Fibroblast of lung (primary cell): ENCODE measurements at regions not wholly inside any gene's neighbourhood (a gene's known extent, or its start where the extent isn't known, plus 50 kb on each side); places are given as distances from the start of the nearest gene placed in this dataset.

Experiments
- CTCF ChIP-seq, 2 donors: IDR thresholded peaks in 1 of 2; conservative IDR thresholded peaks in 1 of 2; 1 replicate in 1 of 2; 2 replicates in 1 of 2; pipeline ENCODE4 v1.5.1; 2011 to 2012; ENCODE audit warnings: low read length in 2 of 2, control low read depth in 1 of 2, inconsistent platforms in 1 of 2, low read depth in 1 of 2, mild to moderate bottlenecking in 1 of 2
- EZH2 ChIP-seq: IDR thresholded peaks from 2 replicates; pipeline ENCODE4 v1.5.1; 2012; ENCODE audit warnings: low read length, control low read depth, mild to moderate bottlenecking; ENCODE audit errors: missing control alignments

- no peak for TF ChIP-seq CTCF (conservative IDR thresholded peaks at IDR 0.05 in 1 of 2, IDR thresholded peaks at IDR 0.05 in 1 of 2; ENCODE audit: low read depth in 1 of 2, low read length in 2 of 2)
- no peak for TF ChIP-seq EZH2
Observed at GRCh38 chr3:55243678-55244077, 243.4 kb downstream of the WNT5A start.
